HepG2 (cell line): ENCODE measurements at regions not wholly inside any gene's neighbourhood (a gene's known extent, or its start where the extent isn't known, plus 50 kb on each side); places are given as distances from the start of the nearest gene placed in this dataset.

Experiments
- ATAC-seq: fragments of 200-7000 bp; cut with Tn5 transposase; 3 replicates; pipeline ENCODE4 v1.9.1; 2020; ENCODE audit warnings: mild to moderate bottlenecking, moderate library complexity
- BruUV-seq: library from RNA; stranded (reverse); fragments of 400-500 nt; replicated peaks from 2 replicates; lab custom pipeline; 2021; lab: Mats Ljungman, UMichigan
- CTCF ChIA-PET: fragments of 300-600 bp; formaldehyde crosslinking; extraction: SDS; loops from one replicate; lab custom pipeline; 2021; ENCODE audit warnings: low total read pairs, inconsistent platforms, low intra/inter-chr PET ratio; lab: Yijun Ruan, JAX
- POLR2A ChIA-PET: fragments of 350-600 bp; sonication (Branson Sonifier 250); formaldehyde crosslinking; loops from one replicate; lab custom pipeline; 2020; ENCODE audit warnings: antibody characterized with exemption, inconsistent platforms; lab: Yijun Ruan, JAX
- DNase-seq: peaks from one replicate; pipeline ENCODE4 v3.0.0-alpha.2; 2015; ENCODE audit warnings: low spot score
- FAIRE-seq: peaks from 3 replicates; lab custom pipeline; 2011; peaks lifted over from hg19 to GRCh38; lab: Jason Lieb, UNC
- H2AFZ ChIP-seq: one replicate; pipeline ENCODE4 v1.6.1; 2011; ENCODE audit warnings: low read length, inconsistent platforms
- H3K27ac ChIP-seq: fragments of 300-600 bp; 3 replicates; pipeline ENCODE4 v1.8.0; 2011; ENCODE audit warnings: mixed run types, mild to moderate bottlenecking, mixed read lengths, low read length, inconsistent platforms; ENCODE audit not compliant: insufficient read depth; ENCODE audit errors: extremely low read length
- H3K27me3 ChIP-seq, 2 experiments: fragments of 200-600 bp in 1 of 2; 2 replicates in 1 of 2; 3 replicates in 1 of 2; pipeline versions ENCODE4 v1.6.0 to v1.8.0; 2011; ENCODE audit warnings: low read length in 2 of 2, mild to moderate bottlenecking in 2 of 2, moderate library complexity in 2 of 2, inconsistent platforms in 1 of 2; ENCODE audit not compliant: insufficient read depth in 2 of 2, control insufficient read depth in 1 of 2
- H3K36me3 ChIP-seq, 2 experiments: fragments of 200-600 bp in 1 of 2; replicated peaks in 1 of 2; 2 replicates in 1 of 2; 3 replicates in 1 of 2; pipeline versions ENCODE4 v1.5.1 to v1.8.0; 2011; ENCODE audit warnings: low read length in 2 of 2, inconsistent platforms in 1 of 2; ENCODE audit not compliant: insufficient read depth in 2 of 2, control insufficient read depth in 1 of 2
- H3K4me1 ChIP-seq: 2 replicates; pipeline ENCODE4 v1.5.1; 2012; ENCODE audit warnings: low read length, inconsistent platforms; ENCODE audit not compliant: insufficient read depth
- H3K4me2 ChIP-seq: 2 replicates; pipeline ENCODE4 v1.6.0; 2011; ENCODE audit warnings: low read depth, low read length, inconsistent platforms
- H3K4me3 ChIP-seq, 3 experiments: fragments of 200-600 bp in 1 of 3; sonication (generic), shearing (Covaris generic) in 1 of 3; replicated peaks in 1 of 3; 2 replicates each; pipeline ENCODE4 v1.5.1; 2011 to 2016; ENCODE audit warnings: low read length in 3 of 3, inconsistent platforms in 2 of 3, low read depth in 2 of 3, mild to moderate bottlenecking in 2 of 3, control low read depth in 1 of 3, mixed read lengths in 1 of 3; ENCODE audit not compliant: insufficient read depth in 1 of 3
- H3K79me2 ChIP-seq: one replicate; pipeline ENCODE4 v1.6.1; 2011; ENCODE audit warnings: low read length, inconsistent platforms; ENCODE audit not compliant: insufficient read depth
- H3K9ac ChIP-seq: 2 replicates; pipeline ENCODE4 v1.6.0; 2011; ENCODE audit warnings: mild to moderate bottlenecking, low read depth, low read length, inconsistent platforms; ENCODE audit not compliant: insufficient read depth
- H3K9me3 ChIP-seq: 2 replicates; pipeline ENCODE4 v1.5.1; 2012; ENCODE audit warnings: mild to moderate bottlenecking, low read length
- H4K20me1 ChIP-seq: 2 replicates; pipeline ENCODE4 v1.6.0; 2011; ENCODE audit warnings: inconsistent platforms, mild to moderate bottlenecking, low read length, moderate library complexity; ENCODE audit not compliant: insufficient read depth
- ASH2L ChIP-seq: fragments of 300-600, 200-600 bp; sonication (generic); IDR thresholded peaks from 2 replicates; pipeline ENCODE4 v1.7.0; 2017; ENCODE audit warnings: low read depth, mild to moderate bottlenecking, moderate library complexity, mixed read lengths, low read length; ENCODE audit not compliant: insufficient read length
- CAMTA2 ChIP-seq: sonication (generic); formaldehyde crosslinking; IDR thresholded peaks from 2 replicates; pipeline ENCODE4 v1.4.0; 2020; ENCODE audit warnings: mild to moderate bottlenecking, missing genetic modification reagents, borderline replicate concordance
- CBX5 ChIP-seq: sonication (generic); formaldehyde crosslinking; IDR thresholded peaks from 2 replicates; pipeline ENCODE4 v1.4.0; 2020; ENCODE audit warnings: missing genetic modification reagents, borderline replicate concordance
- ISX ChIP-seq: sonication (generic); formaldehyde crosslinking; conservative IDR thresholded peaks from 2 replicates; pipeline ENCODE4 v1.5.0; 2020; ENCODE audit warnings: missing genetic modification reagents
- PITX1 ChIP-seq: sonication (generic); formaldehyde crosslinking; IDR thresholded peaks from 2 replicates; pipeline ENCODE4 v1.5.1; 2020; ENCODE audit warnings: mild to moderate bottlenecking, missing genetic modification reagents
- SCMH1 ChIP-seq: sonication (generic); formaldehyde crosslinking; IDR thresholded peaks from 2 replicates; pipeline ENCODE4 v1.9.0; 2021; ENCODE audit warnings: missing genetic modification reagents, mild to moderate bottlenecking, borderline replicate concordance
- SNAI1 ChIP-seq: sonication (generic); formaldehyde crosslinking; IDR thresholded peaks from 2 replicates; pipeline ENCODE4 v1.5.0; 2020; ENCODE audit warnings: mild to moderate bottlenecking, missing genetic modification reagents, borderline replicate concordance
- TEAD3 ChIP-seq: optimal IDR thresholded peaks from 2 replicates; pipeline ENCODE3; 2016; ENCODE audit warnings: borderline replicate concordance
- ZNF180 ChIP-seq: sonication (generic); formaldehyde crosslinking; IDR thresholded peaks from 2 replicates; pipeline ENCODE4 v1.4.0; 2020; ENCODE audit warnings: low read depth, missing genetic modification reagents, borderline replicate concordance
- ZNF670 ChIP-seq: sonication (generic); formaldehyde crosslinking; IDR thresholded peaks from 2 replicates; pipeline ENCODE4 v1.8.0; 2022; ENCODE audit warnings: mild to moderate bottlenecking, missing genetic modification reagents, borderline replicate concordance
- ZNF816 ChIP-seq: sonication (generic); formaldehyde crosslinking; IDR thresholded peaks from 2 replicates; pipeline ENCODE4 v1.8.0; 2022; ENCODE audit warnings: missing genetic modification reagents, mild to moderate bottlenecking, borderline replicate concordance
- ZSCAN31 ChIP-seq: sonication (generic); formaldehyde crosslinking; IDR thresholded peaks from 2 replicates; pipeline ENCODE4 v1.5.0; 2020; ENCODE audit warnings: low read depth, mild to moderate bottlenecking, missing genetic modification reagents
- WGBS: methylation state at CpG from one replicate; pipeline ENCODE4 v1.1.6; 2017; ENCODE audit warnings: low lambda C conversion rate; 5-methylcytosine and 5-hydroxymethylcytosine counted together
- in situ Hi-C: cut with HindIII; loops from 2 replicates; pipeline ENCODE4 v1.10.0; 2017; ENCODE audit warnings: low pct_unique_long_range_greater_than_20kb; ENCODE audit not compliant: extremely low pct_ligation_motif_present
- intact Hi-C: fragments of 100-400 bp; cut with micrococcal nuclease; formaldehyde crosslinking; loops from one replicate; pipeline ENCODE4 v1.10.0; 2022; ENCODE audit not compliant: unreplicated experiment
- TF ChIP-seq, protein P1 (sequence below), 2 experiments: fragments of 450-650 bp in 1 of 2; sonication (generic) in 1 of 2; formaldehyde crosslinking in 1 of 2; IDR thresholded peaks; 2 replicates each; pipeline versions ENCODE4 v1.6.1 to v1.8.0; 2016 to 2022; ENCODE audit warnings: antibody characterized with exemption in 1 of 2, mild to moderate bottlenecking in 1 of 2, missing genetic modification reagents in 1 of 2
- TF ChIP-seq, protein P2 (sequence below): IDR thresholded peaks from 2 replicates; pipeline ENCODE4 v1.6.1; 2016; ENCODE audit warnings: low read depth, control low read depth
- TF ChIP-seq, protein P3 (sequence below): sonication (generic); formaldehyde crosslinking; IDR thresholded peaks from 2 replicates; pipeline ENCODE4 v1.4.0; 2020; ENCODE audit warnings: mild to moderate bottlenecking, missing genetic modification reagents

DNA sequence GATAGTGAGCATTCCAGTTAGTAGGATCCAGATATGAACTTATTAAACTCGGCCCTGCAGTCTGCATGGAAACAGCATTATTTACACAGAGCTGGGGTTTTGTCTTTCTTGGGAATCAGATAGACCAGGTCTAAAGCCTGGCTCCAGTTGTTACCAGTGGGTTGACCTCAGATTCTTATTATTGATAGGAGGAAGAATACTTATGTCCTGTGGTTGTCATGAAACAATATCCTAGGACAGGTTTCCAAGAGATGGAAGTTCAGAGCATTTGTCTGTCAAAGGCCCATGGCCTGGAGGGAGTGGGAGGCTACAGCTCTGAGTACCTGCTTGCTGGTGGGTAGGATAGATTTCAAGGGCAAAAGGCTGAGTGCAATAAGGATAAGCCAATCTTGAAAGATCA lies 129.2 kb downstream of the BOD1 start:
- DNase-seq: no peak
- Histone ChIP-seq H3K4me1 (no peaks in the 10 kb centered on the region), H3K36me3 (no peaks in the 10 kb centered on the region), H4K20me1 (no peaks in the 10 kb centered on the region), H3K4me3 (no peak overlapping the region), H3K9ac (no peak overlapping the region), H3K9me3 (no peaks in the 10 kb centered on the region), H3K27me3 (peaks cover 3 to 28% of the 10 kb centered on the region in 2 experiments; a peak in 4 of 5 replicates), H2AFZ (no peak overlapping the region), H3K27ac (no peak overlapping the region), H3K79me2 (no peaks in the 10 kb centered on the region), H3K4me2 (no peak overlapping the region)
- 0% methylated on average over 1 of the region's 1 CpG for WGBS
- POLR2A ChIA-PET: no interaction called here
- in situ Hi-C loops: no loop called here
- ATAC-seq: no peak
- BruUV-seq: no TSS peak
- no peak for FAIRE-seq
- intact Hi-C loops: no loop called here
- CTCF ChIA-PET: no interaction called here
- TF ChIP-seq, protein P1, sequence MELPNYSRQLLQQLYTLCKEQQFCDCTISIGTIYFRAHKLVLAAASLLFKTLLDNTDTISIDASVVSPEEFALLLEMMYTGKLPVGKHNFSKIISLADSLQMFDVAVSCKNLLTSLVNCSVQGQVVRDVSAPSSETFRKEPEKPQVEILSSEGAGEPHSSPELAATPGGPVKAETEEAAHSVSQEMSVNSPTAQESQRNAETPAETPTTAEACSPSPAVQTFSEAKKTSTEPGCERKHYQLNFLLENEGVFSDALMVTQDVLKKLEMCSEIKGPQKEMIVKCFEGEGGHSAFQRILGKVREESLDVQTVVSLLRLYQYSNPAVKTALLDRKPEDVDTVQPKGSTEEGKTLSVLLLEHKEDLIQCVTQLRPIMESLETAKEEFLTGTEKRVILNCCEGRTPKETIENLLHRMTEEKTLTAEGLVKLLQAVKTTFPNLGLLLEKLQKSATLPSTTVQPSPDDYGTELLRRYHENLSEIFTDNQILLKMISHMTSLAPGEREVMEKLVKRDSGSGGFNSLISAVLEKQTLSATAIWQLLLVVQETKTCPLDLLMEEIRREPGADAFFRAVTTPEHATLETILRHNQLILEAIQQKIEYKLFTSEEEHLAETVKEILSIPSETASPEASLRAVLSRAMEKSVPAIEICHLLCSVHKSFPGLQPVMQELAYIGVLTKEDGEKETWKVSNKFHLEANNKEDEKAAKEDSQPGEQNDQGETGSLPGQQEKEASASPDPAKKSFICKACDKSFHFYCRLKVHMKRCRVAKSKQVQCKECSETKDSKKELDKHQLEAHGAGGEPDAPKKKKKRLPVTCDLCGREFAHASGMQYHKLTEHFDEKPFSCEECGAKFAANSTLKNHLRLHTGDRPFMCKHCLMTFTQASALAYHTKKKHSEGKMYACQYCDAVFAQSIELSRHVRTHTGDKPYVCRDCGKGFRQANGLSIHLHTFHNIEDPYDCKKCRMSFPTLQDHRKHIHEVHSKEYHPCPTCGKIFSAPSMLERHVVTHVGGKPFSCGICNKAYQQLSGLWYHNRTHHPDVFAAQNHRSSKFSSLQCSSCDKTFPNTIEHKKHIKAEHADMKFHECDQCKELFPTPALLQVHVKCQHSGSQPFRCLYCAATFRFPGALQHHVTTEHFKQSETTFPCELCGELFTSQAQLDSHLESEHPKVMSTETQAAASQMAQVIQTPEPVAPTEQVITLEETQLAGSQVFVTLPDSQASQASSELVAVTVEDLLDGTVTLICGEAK (IDR thresholded peaks at IDR 0.05): no peak
- TF ChIP-seq, protein P1 (CRISPR knock-in tag; IDR thresholded peaks at IDR 0.05): no peak
- TF ChIP-seq ZSCAN31: no peak
- TF ChIP-seq PITX1 (CRISPR knock-in tag): no peak
- TF ChIP-seq CBX5: no peak
- TF ChIP-seq SNAI1 (CRISPR knock-in tag): no peak
- no peak for TF ChIP-seq ZNF816 (CRISPR knock-in tag)
- no peak for TF ChIP-seq ZNF670
- TF ChIP-seq, protein P2, sequence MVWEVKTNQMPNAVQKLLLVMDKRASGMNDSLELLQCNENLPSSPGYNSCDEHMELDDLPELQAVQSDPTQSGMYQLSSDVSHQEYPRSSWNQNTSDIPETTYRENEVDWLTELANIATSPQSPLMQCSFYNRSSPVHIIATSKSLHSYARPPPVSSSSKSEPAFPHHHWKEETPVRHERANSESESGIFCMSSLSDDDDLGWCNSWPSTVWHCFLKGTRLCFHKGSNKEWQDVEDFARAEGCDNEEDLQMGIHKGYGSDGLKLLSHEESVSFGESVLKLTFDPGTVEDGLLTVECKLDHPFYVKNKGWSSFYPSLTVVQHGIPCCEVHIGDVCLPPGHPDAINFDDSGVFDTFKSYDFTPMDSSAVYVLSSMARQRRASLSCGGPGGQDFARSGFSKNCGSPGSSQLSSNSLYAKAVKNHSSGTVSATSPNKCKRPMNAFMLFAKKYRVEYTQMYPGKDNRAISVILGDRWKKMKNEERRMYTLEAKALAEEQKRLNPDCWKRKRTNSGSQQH (CRISPR knock-in tag): no peak
- TF ChIP-seq, protein P3, sequence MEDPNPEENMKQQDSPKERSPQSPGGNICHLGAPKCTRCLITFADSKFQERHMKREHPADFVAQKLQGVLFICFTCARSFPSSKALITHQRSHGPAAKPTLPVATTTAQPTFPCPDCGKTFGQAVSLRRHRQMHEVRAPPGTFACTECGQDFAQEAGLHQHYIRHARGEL: no peak
- TF ChIP-seq TEAD3 (CRISPR knock-in tag): no peak
- TF ChIP-seq ZNF180: no peak
- no peak for TF ChIP-seq SCMH1
- no peak for TF ChIP-seq ASH2L
- TF ChIP-seq ISX: no peak
- TF ChIP-seq CAMTA2 (CRISPR knock-in tag): no peak
